NCI-H2227 (cell line): ENCODE measurements at regions not wholly inside any gene's neighbourhood (a gene's known extent, or its start where the extent isn't known, plus 50 kb on each side); places are given as distances from the start of the nearest gene placed in this dataset.
"Not testable (repeated sequence)": the region's sequence is repeated elsewhere in the genome, so short reads cannot be mapped to it uniquely, and the experiment has no call there.

Experiments
- DNase-seq: peaks from one replicate; lab custom pipeline; 2025; ENCODE audit not compliant: unreplicated experiment; lab: John Stamatoyannopoulos, UW

- DNase-seq = not testable (repeated sequence)
Observed at GRCh38 chr6:158886346-158886977, 67.3 kb upstream of the EZR start.

- not testable (repeated sequence) for DNase-seq
Observed at GRCh38 chr6:158881884-158882283, 62.7 kb upstream of the EZR start.

GRCh38 chr6:158881276-158881675 is 62.1 kb upstream of the EZR start:
- not testable (repeated sequence) for DNase-seq

- DNase-seq = no peak
Observed at GRCh38 chr6:158879180-158879579, 60.0 kb upstream of the EZR start.

- DNase-seq = no peak
Observed at GRCh38 chr6:158877716-158878115, 58.5 kb upstream of the EZR start.

- no peak for DNase-seq
Observed at GRCh38 chr6:158876886-158877285, 57.7 kb upstream of the EZR start.

- DNase-seq = no peak
Observed at GRCh38 chr6:158870649-158870957, 51.4 kb upstream of the EZR start.

GRCh38 chr6:158869826-158870648 is 50.9 kb upstream of the EZR start:
- DNase-seq = no peak

GRCh38 chr6:158868890-158869825 is 50.0 kb upstream of the EZR start:
- peak; percentile 94 for DNase-seq
